K562 (cell line): ENCODE measurements at regions not wholly inside any gene's neighbourhood (a gene's known extent, or its start where the extent isn't known, plus 50 kb on each side); places are given as distances from the start of the nearest gene placed in this dataset.

Source experiments
- JUNB ChIP-seq: fragments of 450-650 bp; formaldehyde crosslinking; conservative IDR thresholded peaks from 2 replicates; pipeline ENCODE4 v1.4.0; 2020; ENCODE audit warnings: mild to moderate bottlenecking
- TF ChIP-seq, protein P1 (sequence below): fragments of 450-650 bp; IDR thresholded peaks from 2 replicates; pipeline ENCODE4 v1.6.1; 2017; ENCODE audit warnings: mild to moderate bottlenecking, moderate library complexity

- TF ChIP-seq, protein P1, sequence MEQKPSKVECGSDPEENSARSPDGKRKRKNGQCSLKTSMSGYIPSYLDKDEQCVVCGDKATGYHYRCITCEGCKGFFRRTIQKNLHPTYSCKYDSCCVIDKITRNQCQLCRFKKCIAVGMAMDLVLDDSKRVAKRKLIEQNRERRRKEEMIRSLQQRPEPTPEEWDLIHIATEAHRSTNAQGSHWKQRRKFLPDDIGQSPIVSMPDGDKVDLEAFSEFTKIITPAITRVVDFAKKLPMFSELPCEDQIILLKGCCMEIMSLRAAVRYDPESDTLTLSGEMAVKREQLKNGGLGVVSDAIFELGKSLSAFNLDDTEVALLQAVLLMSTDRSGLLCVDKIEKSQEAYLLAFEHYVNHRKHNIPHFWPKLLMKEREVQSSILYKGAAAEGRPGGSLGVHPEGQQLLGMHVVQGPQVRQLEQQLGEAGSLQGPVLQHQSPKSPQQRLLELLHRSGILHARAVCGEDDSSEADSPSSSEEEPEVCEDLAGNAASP: no peak
- no peak for TF ChIP-seq JUNB (CRISPR knock-in tag)
Measured at GRCh38 chr2:21314322-21314835, 190.6 kb downstream of the TDRD15 start.
